ENCODE measurements at regions not wholly inside any gene's neighbourhood (a gene's known extent, or its start where the extent isn't known, plus 50 kb on each side); places are given as distances from the start of the nearest gene placed in this dataset.

GRCh38 chr13:58921129-58921528 lies 1242.6 kb downstream of the DIAPH3 start:
- H3K4me1 ChIP-seq: no peaks in the 10 kb centered on the region
- peak in 1 of 5 donors; percentile 22 for DNase-seq
- no peak overlapping the region for H3K4me3 ChIP-seq
- peak in 3 of 4 donors; percentile 42 to 49 (median 45) for ATAC-seq
- H3K27me3 ChIP-seq: no peaks in the 10 kb centered on the region
- TF ChIP-seq POLR2A (IDR thresholded peaks at IDR 0.05): no peak
- no peak for TF ChIP-seq CTCF (IDR thresholded peaks at IDR 0.05)
- no peaks in the 10 kb centered on the region for H3K9me3 ChIP-seq
- WGBS, 4 donors: 40 to 52% (median 48%) methylated on average over 3 of the region's 3 CpGs
- intact Hi-C loops (cut with DNase I): no loop called here
- H3K36me3 ChIP-seq: no peaks in the 10 kb centered on the region
- H3K27ac ChIP-seq: no peak overlapping the region

GRCh38 chr13:58926858-58927257 lies 1236.9 kb downstream of the DIAPH3 start:
- Histone ChIP-seq H3K27ac (no peak overlapping the region), H3K9me3 (no peaks in the 10 kb centered on the region), H3K4me1 (no peaks in the 10 kb centered on the region), H3K27me3 (no peaks in the 10 kb centered on the region), H3K36me3 (no peaks in the 10 kb centered on the region), H3K4me3 (no peak overlapping the region)
- DNase-seq (no peak), ATAC-seq (no peak)
- 95 to 98% (median 96%) methylated on average over 3 of the region's 3 CpGs for WGBS, 4 donors
- TF ChIP-seq CTCF (IDR thresholded peaks at IDR 0.05): no peak
- TF ChIP-seq POLR2A (IDR thresholded peaks at IDR 0.05): no peak
- intact Hi-C loops (cut with DNase I): no loop called here

GRCh38 chr13:58933475-58933874 lies 1230.3 kb downstream of the DIAPH3 start:
- no peaks in the 10 kb centered on the region for H3K9me3 ChIP-seq

DNA sequence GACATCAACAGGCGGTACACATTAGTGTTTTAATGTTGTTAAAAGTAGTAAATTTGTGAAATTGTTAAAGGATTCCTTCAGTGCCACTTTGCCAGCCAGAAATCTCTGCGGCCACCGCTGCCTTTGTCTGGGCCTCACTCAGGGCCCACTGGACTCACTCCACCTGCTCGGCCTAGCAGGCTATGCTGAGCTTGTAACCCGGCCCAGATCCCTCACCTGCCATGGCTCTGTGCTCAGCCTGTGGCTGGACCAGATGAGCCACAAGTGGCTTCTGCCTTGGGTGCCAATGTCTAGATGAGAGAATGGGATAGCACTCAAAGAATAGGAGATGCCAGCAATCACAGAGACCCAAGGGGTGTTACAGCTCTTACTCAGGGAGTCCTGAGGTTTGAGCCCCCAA lies 1228.0 kb downstream of the DIAPH3 start:
- ATAC-seq (no peak), DNase-seq (peak in 1 of 5 donors; percentile 49)
- Histone ChIP-seq H3K36me3 (no peaks in the 10 kb centered on the region), H3K4me3 (no peak overlapping the region), H3K27ac (no peak overlapping the region), H3K9me3 (no peaks in the 10 kb centered on the region), H3K4me1 (no peaks in the 10 kb centered on the region), H3K27me3 (no peaks in the 10 kb centered on the region)
- intact Hi-C loops (cut with DNase I): no loop called here
- 85 to 99% (median 95%) methylated on average over 5 of the region's 5 CpGs for WGBS, 4 donors
- TF ChIP-seq POLR2A (IDR thresholded peaks at IDR 0.05): no peak
- TF ChIP-seq CTCF (IDR thresholded peaks at IDR 0.05): no peak

More at GRCh38 chr13:58933475-58933874, 1230.3 kb downstream of the DIAPH3 start:
- intact Hi-C loops (cut with DNase I): no loop called here
- no peak overlapping the region for H3K4me3 ChIP-seq
- no peak for DNase-seq
- no peak for TF ChIP-seq POLR2A (IDR thresholded peaks at IDR 0.05)
- no peak for TF ChIP-seq CTCF (IDR thresholded peaks at IDR 0.05)
- H3K36me3 ChIP-seq: no peaks in the 10 kb centered on the region
- H3K27me3 ChIP-seq: no peaks in the 10 kb centered on the region
- no peak for ATAC-seq
- H3K27ac ChIP-seq: no peak overlapping the region
- H3K4me1 ChIP-seq: no peaks in the 10 kb centered on the region

Measured in heart left ventricle (tissue), 16 donors.